Erythroblast (primary cell): ENCODE measurements at regions not wholly inside any gene's neighbourhood (a gene's known extent, or its start where the extent isn't known, plus 50 kb on each side); places are given as distances from the start of the nearest gene placed in this dataset.

ENCODE experiments used
- GATA1 ChIP-seq: IDR thresholded peaks from 2 replicates; pipeline ENCODE4 v1.6.1; 2011; ENCODE audit warnings: low read depth, mild to moderate bottlenecking, control low read depth, low read length, moderate library complexity
- POLR2A ChIP-seq: IDR thresholded peaks from 2 replicates; pipeline ENCODE4 v1.6.1; 2011; ENCODE audit warnings: mild to moderate bottlenecking, low read length

GRCh38 chr21:38920631-38921398 is 115.1 kb downstream of the ETS2 start:
- no peak for TF ChIP-seq POLR2A
- TF ChIP-seq GATA1, result no peak
